DMS 273 (cell line): ENCODE measurements at regions not wholly inside any gene's neighbourhood (a gene's known extent, or its start where the extent isn't known, plus 50 kb on each side); places are given as distances from the start of the nearest gene placed in this dataset.
"Not testable (repeated sequence)": the region's sequence is repeated elsewhere in the genome, so short reads cannot be mapped to it uniquely, and the experiment has no call there.

Experiments used
- DNase-seq: peaks from one replicate; lab custom pipeline; 2025; ENCODE audit not compliant: unreplicated experiment; lab: John Stamatoyannopoulos, UW

GRCh38 chr7:66535414-66536329 is 93.0 kb upstream of the KCTD7 start:
- DNase-seq: no peak

DNA sequence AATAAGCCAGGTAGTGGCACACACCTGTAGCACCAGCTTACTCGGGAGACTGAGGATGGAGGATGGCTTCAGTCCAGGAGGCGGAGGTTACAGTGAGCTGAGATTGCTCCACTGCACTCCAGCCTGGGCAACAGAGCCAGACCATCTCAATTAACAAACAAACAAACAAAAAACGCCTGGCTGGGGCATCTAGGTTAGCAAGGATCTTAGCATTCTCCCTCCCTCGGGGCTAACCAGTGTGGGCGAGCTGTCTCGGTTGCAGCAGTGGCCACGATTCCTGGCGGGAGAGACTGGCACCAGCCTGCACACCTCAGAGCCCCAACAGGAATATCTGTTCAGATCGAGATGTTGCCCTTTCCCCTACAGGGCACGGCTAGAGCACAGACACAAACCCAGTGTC is 91.3 kb upstream of the KCTD7 start:
- no peak for DNase-seq

DNA sequence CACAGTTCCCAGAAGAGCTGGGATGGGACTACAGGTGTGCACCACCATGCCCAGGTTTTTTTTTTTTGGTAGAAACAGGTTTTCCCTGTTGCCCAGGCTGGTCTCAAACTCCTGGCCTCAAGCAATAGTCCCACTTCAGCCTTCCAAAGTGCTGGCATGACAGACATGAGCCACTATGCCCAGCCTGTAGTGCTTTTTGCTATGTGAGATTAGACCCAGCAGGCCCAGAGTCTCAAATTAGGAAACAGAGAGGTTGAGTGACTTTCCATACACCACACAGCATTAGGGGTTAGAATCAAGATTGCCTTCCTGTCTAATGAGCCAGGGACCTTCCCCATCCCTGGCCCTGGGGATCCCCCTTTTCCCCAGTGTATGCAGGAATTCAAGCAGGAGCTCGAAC is 90.8 kb upstream of the KCTD7 start:
- DNase-seq: no peak

GRCh38 chr7:66539264-66539623 is 89.4 kb upstream of the KCTD7 start:
- DNase-seq: no peak

DNA sequence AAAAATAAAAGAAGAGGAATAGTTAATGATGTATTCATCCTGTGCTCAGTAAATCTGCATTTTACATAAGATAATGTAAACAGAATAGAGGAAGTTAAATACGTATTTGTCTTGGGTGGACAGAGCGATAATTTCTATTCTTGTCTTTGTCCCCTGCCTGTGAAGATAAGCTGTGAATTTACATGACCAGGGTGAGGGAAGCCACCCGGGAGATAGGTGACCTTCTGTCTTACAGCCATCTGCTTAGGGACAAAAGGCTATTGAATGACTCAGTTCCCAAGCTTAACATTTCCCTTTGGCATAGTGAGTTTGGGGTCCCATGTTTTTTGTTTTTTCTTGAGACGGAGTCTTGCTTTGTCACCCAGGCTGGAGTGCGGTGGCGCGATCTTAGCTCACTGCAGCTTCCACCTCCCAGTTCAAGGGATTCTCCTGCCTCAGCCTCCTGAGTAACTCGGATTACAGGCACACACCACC is 88.7 kb upstream of the KCTD7 start:
- DNase-seq: no peak

- no peak for DNase-seq
These were observed 86.6 kb upstream of the KCTD7 start for GRCh38 chr7:66542049-66542448.

DNA sequence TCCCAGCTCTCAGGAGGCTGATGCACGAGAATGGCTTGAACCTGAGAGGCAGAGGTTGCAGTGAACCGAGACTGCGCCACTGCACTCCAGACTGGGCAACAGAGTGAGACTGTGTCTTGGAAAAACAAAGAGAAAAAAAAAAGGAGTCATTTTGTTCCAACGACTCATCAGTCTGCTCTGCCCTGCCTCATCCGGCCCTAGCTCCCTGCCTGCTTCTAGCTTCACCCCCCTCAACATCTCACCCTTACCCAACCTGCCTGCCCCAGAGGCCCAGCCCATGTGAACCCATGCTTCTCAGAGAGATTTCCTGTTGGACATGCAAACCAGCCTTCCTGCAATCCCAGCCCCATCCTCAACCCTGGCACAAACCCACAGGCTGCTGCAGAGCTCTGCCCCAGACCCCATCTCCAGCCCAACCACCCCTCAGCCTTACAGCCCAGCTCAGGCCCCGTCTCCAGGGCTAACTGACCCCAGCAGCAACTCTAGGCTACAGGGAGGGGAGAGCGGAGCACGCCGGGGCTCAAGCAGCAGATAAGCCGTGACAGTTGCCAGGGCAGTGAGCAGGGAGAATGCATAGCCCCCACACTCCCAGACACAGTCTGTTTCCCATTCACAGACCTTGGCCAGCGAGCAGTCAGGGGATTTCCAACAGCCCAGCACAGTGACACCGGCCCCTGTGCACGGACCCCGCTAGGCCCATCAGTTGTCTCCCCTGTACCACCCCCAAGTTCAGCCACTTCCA is 86.0 kb upstream of the KCTD7 start:
- no peak for DNase-seq

- DNase-seq: no peak
These were observed 79.2 kb upstream of the KCTD7 start for GRCh38 chr7:66549466-66549865.

DNA sequence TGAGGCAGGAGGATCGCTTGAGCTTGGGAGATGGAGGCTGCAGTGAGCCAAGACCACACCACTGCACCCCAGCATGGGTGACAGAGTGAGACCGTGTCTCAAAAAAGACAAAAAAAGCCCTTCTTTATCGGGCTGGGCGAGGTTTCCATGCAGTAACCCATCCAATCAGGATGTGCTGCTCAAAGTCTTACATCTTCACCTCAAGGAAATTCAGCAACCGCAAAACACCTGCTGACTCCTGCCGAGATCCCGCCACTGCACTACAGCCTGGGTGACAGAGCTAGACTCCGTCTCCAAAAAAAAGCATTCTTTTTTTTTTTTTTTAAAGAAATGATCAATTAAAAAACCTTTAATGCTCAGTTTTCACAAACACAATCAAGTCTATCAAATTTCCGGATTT is 75.7 kb upstream of the KCTD7 start:
- DNase-seq: no peak

DNA sequence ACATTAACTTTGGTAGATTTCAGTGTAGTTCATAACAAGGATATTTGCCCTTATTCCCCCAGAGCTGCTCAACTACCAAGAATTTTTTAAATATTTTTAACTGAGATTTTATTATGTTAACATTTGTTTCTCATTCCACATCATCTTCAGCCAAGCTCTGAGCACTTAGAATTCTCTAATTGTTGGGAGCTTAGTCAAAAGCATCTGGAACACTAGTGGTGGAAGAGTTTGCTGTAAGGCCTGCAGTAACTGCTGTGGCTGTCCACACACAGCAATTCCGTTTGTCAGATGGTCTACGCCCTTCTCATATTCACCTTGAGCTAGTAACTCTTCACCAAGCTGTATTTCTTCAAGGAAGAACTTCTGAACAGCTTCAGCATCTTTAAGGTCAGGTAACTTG is 75.0 kb upstream of the KCTD7 start:
- DNase-seq: not testable (repeated sequence)

GRCh38 chr7:66554291-66554690 is 74.4 kb upstream of the KCTD7 start:
- not testable (repeated sequence) for DNase-seq

- not testable (repeated sequence) for DNase-seq
These were observed 73.7 kb upstream of the KCTD7 start for GRCh38 chr7:66554842-66555430.

- no peak for DNase-seq
These were observed 72.5 kb upstream of the KCTD7 start for GRCh38 chr7:66556177-66556548.

DNA sequence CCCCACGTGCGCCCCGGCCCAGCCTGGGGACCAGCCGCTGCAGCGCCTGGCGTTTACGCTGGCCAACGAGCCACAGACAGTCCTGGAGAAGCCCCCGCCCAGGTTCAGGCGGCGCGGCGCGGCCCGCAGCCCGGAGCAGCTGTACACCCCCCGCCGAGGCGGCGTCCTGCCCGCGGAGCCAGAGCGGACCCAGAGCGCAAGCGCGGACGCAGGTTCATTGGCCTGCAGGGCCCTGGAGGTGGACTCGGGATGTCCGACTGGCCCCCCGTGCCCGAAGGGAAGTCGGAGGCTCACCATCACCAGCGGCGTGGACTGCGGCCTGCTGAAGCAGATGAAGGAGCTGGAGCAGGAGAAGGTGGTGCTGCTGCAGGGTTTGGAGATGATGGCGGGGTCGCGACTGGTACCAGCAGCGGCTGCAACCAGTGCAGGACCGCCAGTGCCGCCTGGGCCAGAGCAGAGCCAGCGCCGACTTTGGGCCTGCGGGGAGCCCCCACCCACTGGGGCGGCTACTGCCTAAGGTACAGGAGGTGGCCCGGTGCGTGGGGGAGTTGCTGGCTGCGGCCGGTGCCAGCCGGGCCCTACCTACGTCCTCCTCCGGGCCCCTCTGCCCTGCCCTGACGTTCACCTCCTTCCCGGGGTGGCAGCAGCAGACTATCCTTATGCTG is 72.0 kb upstream of the KCTD7 start:
- DNase-seq: no peak

GRCh38 chr7:66557214-66558200 is 71.2 kb upstream of the KCTD7 start:
- DNase-seq: peak; percentile 83

- DNase-seq: no peak
These were observed 70.5 kb upstream of the KCTD7 start for GRCh38 chr7:66558201-66558641.

GRCh38 chr7:66558660-66559465 is 69.8 kb upstream of the KCTD7 start:
- DNase-seq: peak; percentile 60

DNA sequence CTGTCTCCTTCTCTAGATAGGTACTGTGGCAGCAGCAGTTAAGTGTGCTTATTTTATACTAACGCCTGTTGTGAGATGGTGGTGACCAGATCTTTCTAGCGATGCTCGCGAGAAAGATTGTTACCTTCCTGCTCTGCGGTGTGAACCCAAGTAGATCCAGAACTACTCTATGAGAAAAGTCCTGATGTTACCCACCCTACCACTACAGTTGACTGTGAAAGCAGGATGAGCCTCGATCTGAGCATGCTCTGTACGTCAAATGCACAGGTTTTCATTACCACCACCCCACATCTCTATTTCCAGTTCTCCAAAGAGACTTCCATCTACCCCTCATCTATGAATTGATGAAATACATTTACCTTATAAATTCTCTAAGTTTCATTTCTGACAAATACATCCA is 64.6 kb upstream of the KCTD7 start:
- no peak for DNase-seq

- DNase-seq: not testable (repeated sequence)
These were observed 58.5 kb upstream of the KCTD7 start for GRCh38 chr7:66570179-66570578.
